AG04450 (cell line): ENCODE measurements at regions not wholly inside any gene's neighbourhood (a gene's known extent, or its start where the extent isn't known, plus 50 kb on each side); places are given as distances from the start of the nearest gene placed in this dataset.
A peak's percentile ranks its signal among the peaks of the same experiment; 100 is the strongest.

Experiments
- CTCF ChIA-PET: fragments of 300-600, 350-600 bp; formaldehyde crosslinking; extraction: SDS; loops from one replicate; lab custom pipeline; 2022; ENCODE audit warnings: antibody characterized with exemption, inconsistent platforms; lab: Charles Lee
- POLR2A ChIA-PET: fragments of 350-600 bp; formaldehyde crosslinking; extraction: SDS; loops from one replicate; lab custom pipeline; 2021; ENCODE audit warnings: antibody characterized with exemption, inconsistent platforms; lab: Yijun Ruan, JAX
- DNase-seq: peaks from one replicate; pipeline ENCODE4 v3.0.0-alpha.2; 2011; ENCODE audit warnings: low read depth, low spot score
- H3K27ac ChIP-seq: one replicate; pipeline ENCODE4 v1.5.1; 2012; ENCODE audit warnings: low read depth, low read length, control low read depth
- H3K27me3 ChIP-seq: one replicate; pipeline ENCODE4 v1.6.0; 2012; ENCODE audit warnings: low read length; ENCODE audit not compliant: control insufficient read depth, insufficient read depth
- H3K4me3 ChIP-seq: 2 replicates; pipeline ENCODE4 v1.5.1; 2011; ENCODE audit warnings: mild to moderate bottlenecking, low read depth, low read length, control low read depth
- H3K9me3 ChIP-seq: 2 replicates; pipeline ENCODE4 v1.5.1; 2012; ENCODE audit warnings: low read length; ENCODE audit not compliant: control insufficient read depth, insufficient read depth
- TF ChIP-seq, protein P1 (sequence below): IDR thresholded peaks from 2 replicates; pipeline ENCODE4 v1.5.1; 2011; ENCODE audit warnings: low read depth, low read length, control low read depth, inconsistent platforms

DNA sequence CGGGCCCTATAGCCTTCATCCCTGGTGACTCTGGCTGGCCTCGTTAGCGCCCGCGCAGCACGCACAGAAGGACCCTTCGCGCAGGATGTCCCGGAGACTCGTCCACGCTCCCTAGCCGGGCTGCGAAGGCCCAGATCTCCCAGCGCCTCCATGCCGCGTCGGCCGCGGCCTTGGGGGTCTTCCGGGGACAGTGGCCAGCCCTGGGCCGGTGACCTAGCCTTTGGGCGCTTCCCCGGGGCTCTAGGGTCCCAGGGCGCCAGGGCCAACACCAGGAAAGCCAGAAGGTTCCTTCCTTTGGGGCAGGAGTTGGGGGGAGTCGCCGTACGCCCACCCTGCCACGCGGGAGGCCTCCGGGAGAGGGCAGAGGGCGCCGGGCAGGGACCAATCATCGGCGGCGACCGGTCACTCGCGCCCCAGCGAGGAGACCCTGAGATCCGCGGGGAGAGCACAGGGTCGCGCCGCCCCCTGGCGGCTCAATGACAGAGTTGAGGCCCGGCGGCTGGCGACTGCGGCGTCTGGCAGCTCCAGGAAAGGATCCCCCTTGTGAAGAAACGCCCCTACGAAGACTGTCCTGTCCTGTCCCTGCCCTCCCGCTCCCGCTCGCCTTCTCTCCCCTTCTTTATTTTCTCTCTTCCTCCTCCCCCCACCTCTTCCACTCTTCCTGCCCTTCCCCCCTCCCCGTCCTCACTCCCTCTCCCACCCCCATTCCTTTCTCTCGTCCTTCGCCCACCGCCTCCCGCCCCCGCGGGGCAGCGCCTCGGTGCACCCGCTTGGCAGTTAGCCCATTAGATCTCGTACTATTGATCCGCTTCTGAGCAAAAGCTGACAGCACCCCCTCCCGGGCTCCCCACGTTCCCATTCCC lies 62.3 kb upstream of the LBX1 start:
- Histone ChIP-seq H3K9me3 (no peaks in the 10 kb centered on the region), H3K27ac (no peak overlapping the region), H3K4me3 (peak overlapping the region; percentile 48), H3K27me3 (peaks cover 77% of the 10 kb centered on the region)
- CTCF ChIA-PET = interaction anchor here (0.6 to 6.4 kb wide), 18 partner anchors 11 to 588 kb away, joined by 3 to 79 read pairs (median 4); partner anchors contain the start of genes DPCD and POLL
- POLR2A ChIA-PET = interaction anchor here (0.5 to 0.8 kb wide), 2 partner anchors 78 to 161 kb away, joined by 3 to 4 read pairs; no protein-coding TSS in a partner anchor
- no peak for DNase-seq
- TF ChIP-seq, protein P1, sequence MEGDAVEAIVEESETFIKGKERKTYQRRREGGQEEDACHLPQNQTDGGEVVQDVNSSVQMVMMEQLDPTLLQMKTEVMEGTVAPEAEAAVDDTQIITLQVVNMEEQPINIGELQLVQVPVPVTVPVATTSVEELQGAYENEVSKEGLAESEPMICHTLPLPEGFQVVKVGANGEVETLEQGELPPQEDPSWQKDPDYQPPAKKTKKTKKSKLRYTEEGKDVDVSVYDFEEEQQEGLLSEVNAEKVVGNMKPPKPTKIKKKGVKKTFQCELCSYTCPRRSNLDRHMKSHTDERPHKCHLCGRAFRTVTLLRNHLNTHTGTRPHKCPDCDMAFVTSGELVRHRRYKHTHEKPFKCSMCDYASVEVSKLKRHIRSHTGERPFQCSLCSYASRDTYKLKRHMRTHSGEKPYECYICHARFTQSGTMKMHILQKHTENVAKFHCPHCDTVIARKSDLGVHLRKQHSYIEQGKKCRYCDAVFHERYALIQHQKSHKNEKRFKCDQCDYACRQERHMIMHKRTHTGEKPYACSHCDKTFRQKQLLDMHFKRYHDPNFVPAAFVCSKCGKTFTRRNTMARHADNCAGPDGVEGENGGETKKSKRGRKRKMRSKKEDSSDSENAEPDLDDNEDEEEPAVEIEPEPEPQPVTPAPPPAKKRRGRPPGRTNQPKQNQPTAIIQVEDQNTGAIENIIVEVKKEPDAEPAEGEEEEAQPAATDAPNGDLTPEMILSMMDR = peak; percentile 62

- ChIA-PET POLR2A (no interaction called here), CTCF (interaction anchor here (0.6 to 6.4 kb wide), 20 partner anchors 10 to 588 kb away, joined by 3 to 79 read pairs (median 4); partner anchors contain the start of genes DPCD and POLL)
- TF ChIP-seq, protein P1 = no peak
- no peak overlapping the region for H3K27ac ChIP-seq
- H3K27me3 ChIP-seq = peaks cover 77% of the 10 kb centered on the region
- H3K4me3 ChIP-seq = peak overlapping the region; percentile 48
- H3K9me3 ChIP-seq = no peaks in the 10 kb centered on the region
- DNase-seq = no peak
Measured at GRCh38 chr10:101292194-101293006, 61.6 kb upstream of the BTRC start.

GRCh38 chr10:101293007-101293723 lies 60.8 kb upstream of the BTRC start:
- TF ChIP-seq, protein P1 = no peak
- Histone ChIP-seq H3K4me3 (no peak overlapping the region), H3K9me3 (no peaks in the 10 kb centered on the region), H3K27ac (no peak overlapping the region), H3K27me3 (peaks cover 76% of the 10 kb centered on the region)
- DNase-seq = no peak
- POLR2A ChIA-PET = no interaction called here
- CTCF ChIA-PET = interaction anchor here (0.6 to 6.4 kb wide), 10 partner anchors 9 to 294 kb away, joined by 3 to 79 read pairs (median 6); partner anchors contain the start of genes DPCD and POLL

- Histone ChIP-seq H3K9me3 (no peaks in the 10 kb centered on the region), H3K4me3 (no peak overlapping the region), H3K27me3 (peaks cover 77% of the 10 kb centered on the region), H3K27ac (no peak overlapping the region)
- CTCF ChIA-PET = interaction anchor here (1.0 to 6.4 kb wide), 2 partner anchors 12 to 80 kb away, joined by 3 to 79 read pairs; no protein-coding TSS in a partner anchor
- no peak for DNase-seq
- TF ChIP-seq, protein P1 = no peak
- POLR2A ChIA-PET = no interaction called here
Measured at GRCh38 chr10:101294109-101294508, 59.9 kb upstream of the BTRC start.
